GF-D8 (cell line): ENCODE measurements at regions not wholly inside any gene's neighbourhood (a gene's known extent, or its start where the extent isn't known, plus 50 kb on each side); places are given as distances from the start of the nearest gene placed in this dataset.
"Not testable (repeated sequence)": the region's sequence is repeated elsewhere in the genome, so short reads cannot be mapped to it uniquely, and the experiment has no call there.

Experiments
- DNase-seq: peaks from one replicate; lab custom pipeline; 2025; lab: John Stamatoyannopoulos, UW

GRCh38 chr2:14828223-14828622 lies 195.7 kb downstream of the LRATD1 start:
- no peak for DNase-seq

GRCh38 chr2:14828968-14829367 lies 196.5 kb downstream of the LRATD1 start:
- no peak for DNase-seq

- no peak for DNase-seq
These were observed 198.9 kb downstream of the LRATD1 start for GRCh38 chr2:14831458-14831857.

- DNase-seq: no peak
These were observed 211.1 kb downstream of the LRATD1 start for GRCh38 chr2:14843507-14844204.

GRCh38 chr2:14855751-14856150 lies 223.2 kb downstream of the LRATD1 start:
- DNase-seq: no peak

GRCh38 chr2:14861181-14861580 lies 228.7 kb downstream of the LRATD1 start:
- no peak for DNase-seq

GRCh38 chr2:14866736-14867352 lies 234.3 kb downstream of the LRATD1 start:
- no peak for DNase-seq

GRCh38 chr2:14867853-14868252 lies 235.3 kb downstream of the LRATD1 start:
- DNase-seq: no peak

- no peak for DNase-seq
These were observed 240.3 kb downstream of the LRATD1 start for GRCh38 chr2:14872779-14873325.

- DNase-seq: no peak
These were observed 249.3 kb downstream of the LRATD1 start for GRCh38 chr2:14881651-14882327.

- DNase-seq: no peak
These were observed 252.1 kb downstream of the LRATD1 start for GRCh38 chr2:14884651-14885050.

- no peak for DNase-seq
These were observed 259.0 kb downstream of the LRATD1 start for GRCh38 chr2:14891546-14891945.

GRCh38 chr2:14896330-14897030 lies 264.0 kb downstream of the LRATD1 start:
- no peak for DNase-seq

GRCh38 chr2:14899621-14900414 lies 267.3 kb downstream of the LRATD1 start:
- no peak for DNase-seq

GRCh38 chr2:14901737-14902136 lies 269.2 kb downstream of the LRATD1 start:
- no peak for DNase-seq

GRCh38 chr2:14902953-14903352 lies 270.4 kb downstream of the LRATD1 start:
- no peak for DNase-seq

- DNase-seq: peak; percentile 10
These were observed 271.3 kb downstream of the LRATD1 start for GRCh38 chr2:14903709-14904374.

- not testable (repeated sequence) for DNase-seq
These were observed 271.9 kb downstream of the LRATD1 start for GRCh38 chr2:14904378-14904777.

- DNase-seq: no peak
These were observed 273.1 kb downstream of the LRATD1 start for GRCh38 chr2:14905571-14905970.

GRCh38 chr2:14907014-14907612 lies 274.6 kb downstream of the LRATD1 start:
- no peak for DNase-seq

- no peak for DNase-seq
These were observed 277.3 kb downstream of the LRATD1 start for GRCh38 chr2:14909795-14910194.
